ENCODE measurements at regions not wholly inside any gene's neighbourhood (a gene's known extent, or its start where the extent isn't known, plus 50 kb on each side); places are given as distances from the start of the nearest gene placed in this dataset.
"Not testable (repeated sequence)": the region's sequence is repeated elsewhere in the genome, so short reads cannot be mapped to it uniquely, and the experiment has no call there.

DNA sequence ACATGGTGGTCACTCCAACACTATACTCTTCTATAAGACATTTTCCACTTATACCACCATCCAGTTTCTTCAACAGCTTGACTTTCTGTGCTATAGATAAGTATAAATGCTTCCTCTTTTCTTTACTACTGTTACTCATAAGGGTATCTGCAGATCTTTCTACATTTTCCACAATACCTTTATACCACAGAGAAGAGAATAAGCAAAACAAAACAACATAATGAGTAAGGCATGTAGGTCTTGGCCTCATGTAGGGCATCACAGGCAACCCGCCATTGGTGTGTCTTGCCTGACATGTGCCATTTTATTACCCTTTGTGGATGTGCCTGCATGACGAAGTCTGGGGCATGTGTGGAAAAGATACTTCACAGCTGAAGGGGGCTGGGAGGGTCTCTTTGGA lies 265.3 kb upstream of the STARD13 start:
- H3K27me3 ChIP-seq (replicated peaks) = no peaks in the 10 kb centered on the region
- no peak overlapping the region for H3K27ac ChIP-seq
- TF ChIP-seq, protein P1, sequence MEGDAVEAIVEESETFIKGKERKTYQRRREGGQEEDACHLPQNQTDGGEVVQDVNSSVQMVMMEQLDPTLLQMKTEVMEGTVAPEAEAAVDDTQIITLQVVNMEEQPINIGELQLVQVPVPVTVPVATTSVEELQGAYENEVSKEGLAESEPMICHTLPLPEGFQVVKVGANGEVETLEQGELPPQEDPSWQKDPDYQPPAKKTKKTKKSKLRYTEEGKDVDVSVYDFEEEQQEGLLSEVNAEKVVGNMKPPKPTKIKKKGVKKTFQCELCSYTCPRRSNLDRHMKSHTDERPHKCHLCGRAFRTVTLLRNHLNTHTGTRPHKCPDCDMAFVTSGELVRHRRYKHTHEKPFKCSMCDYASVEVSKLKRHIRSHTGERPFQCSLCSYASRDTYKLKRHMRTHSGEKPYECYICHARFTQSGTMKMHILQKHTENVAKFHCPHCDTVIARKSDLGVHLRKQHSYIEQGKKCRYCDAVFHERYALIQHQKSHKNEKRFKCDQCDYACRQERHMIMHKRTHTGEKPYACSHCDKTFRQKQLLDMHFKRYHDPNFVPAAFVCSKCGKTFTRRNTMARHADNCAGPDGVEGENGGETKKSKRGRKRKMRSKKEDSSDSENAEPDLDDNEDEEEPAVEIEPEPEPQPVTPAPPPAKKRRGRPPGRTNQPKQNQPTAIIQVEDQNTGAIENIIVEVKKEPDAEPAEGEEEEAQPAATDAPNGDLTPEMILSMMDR (IDR thresholded peaks at IDR 0.05; ENCODE audit: low read depth, low read length, missing control alignments) = no peak
- in situ Hi-C loops (cut with HindIII; ENCODE audit: low pct_ligation_motif_present, low sequenced_read_pairs) = no loop called here
- H3K36me3 ChIP-seq (replicated peaks) = no peaks in the 10 kb centered on the region
- DNase-seq = no peak
- no peak overlapping the region for H3K4me3 ChIP-seq (ENCODE audit: low read depth, low read length)

DNA sequence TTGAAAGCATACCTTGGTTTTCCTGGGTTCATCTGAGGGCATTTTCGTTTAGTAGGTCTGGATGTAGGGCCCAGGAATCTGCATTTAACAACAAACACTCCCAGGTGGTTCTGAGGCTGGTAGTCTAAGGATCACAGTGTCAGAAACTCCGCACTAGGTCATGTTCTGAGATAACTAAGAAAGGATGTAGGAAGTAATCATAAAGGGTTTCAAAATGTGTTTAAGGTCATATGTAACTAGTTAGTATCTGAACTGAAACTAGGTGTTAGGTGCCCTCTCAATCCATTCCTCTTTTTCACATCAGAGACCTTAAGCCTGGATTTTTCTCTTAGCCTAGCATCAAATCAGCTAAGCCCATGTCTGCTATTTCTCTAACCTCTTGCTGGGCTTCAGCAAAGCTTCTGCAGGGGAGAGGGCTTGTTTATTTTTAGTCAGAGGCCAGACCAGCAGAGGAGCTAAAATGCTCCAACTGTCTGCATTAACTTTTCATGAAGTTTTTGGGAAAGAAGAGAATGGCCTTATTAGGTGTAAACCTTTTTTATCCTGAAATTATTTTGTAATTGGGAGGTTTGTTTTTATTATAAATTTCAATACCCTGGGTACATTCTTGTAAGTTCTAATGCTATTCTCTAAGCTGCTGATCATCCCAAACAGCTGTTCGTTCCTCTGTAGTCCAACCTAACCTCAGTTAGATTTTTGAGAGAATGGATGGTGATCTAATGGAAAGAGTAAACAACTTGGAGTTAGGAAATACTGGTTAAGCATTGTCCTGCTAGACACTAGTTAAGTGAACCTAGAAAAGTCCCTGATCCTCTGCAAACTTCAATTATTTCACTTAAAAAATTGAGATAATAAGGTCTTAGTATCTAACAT lies 262.8 kb upstream of the RFC3 start:
- Histone ChIP-seq H3K4me3 (ENCODE audit: low read depth, low read length) (no peak overlapping the region), H3K27me3 (replicated peaks) (no peaks in the 10 kb centered on the region), H3K36me3 (replicated peaks) (no peaks in the 10 kb centered on the region), H3K27ac (no peak overlapping the region)
- no peak for DNase-seq
- TF ChIP-seq, protein P1 (IDR thresholded peaks at IDR 0.05; ENCODE audit: low read depth, low read length, missing control alignments) = no peak
- in situ Hi-C loops (cut with HindIII; ENCODE audit: low pct_ligation_motif_present, low sequenced_read_pairs) = no loop called here

DNA sequence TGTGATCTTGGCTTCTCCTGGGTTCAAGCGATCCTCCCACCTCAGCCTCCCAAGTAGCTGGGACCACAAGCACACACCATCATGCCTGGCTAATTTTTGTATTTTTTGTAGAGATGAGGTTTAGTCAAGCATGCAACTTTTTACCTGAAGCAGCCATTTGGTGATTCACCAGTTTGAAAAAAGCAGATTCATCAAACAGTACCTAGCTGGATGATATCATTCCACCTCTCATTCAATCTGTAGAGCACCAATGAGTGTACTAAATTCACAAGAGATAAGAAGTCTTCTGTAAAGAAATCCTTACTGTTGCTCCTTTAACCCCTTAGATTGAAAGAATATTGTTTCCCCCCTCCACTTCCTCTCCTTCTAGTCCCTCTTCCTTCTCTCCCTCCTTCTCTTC lies 261.1 kb upstream of the RFC3 start:
- TF ChIP-seq, protein P1 (IDR thresholded peaks at IDR 0.05; ENCODE audit: low read depth, low read length, missing control alignments) = no peak
- no peak for DNase-seq
- Histone ChIP-seq H3K36me3 (replicated peaks) (no peaks in the 10 kb centered on the region), H3K4me3 (ENCODE audit: low read depth, low read length) (no peak overlapping the region), H3K27me3 (replicated peaks) (no peaks in the 10 kb centered on the region), H3K27ac (no peak overlapping the region)
- in situ Hi-C loops (cut with HindIII; ENCODE audit: low pct_ligation_motif_present, low sequenced_read_pairs) = no loop called here

DNA sequence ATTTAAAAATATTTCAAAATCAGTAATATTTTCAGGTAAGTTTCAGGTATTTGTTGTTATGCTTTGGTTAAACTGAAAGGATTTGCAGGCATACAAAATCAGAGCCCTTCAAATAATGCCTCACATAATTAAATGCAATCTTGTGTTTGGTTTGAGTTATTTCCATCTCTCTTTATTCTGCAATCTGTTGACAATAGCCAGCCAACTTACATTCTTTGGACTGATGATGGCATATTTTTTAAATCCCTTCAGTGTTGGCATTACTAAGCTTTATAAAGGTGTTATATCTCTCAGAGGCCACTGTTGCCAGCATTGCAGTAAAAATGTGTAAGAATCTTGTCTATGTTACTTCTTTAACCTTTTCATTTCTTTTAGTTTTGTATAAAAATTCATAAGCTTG lies 257.2 kb upstream of the RFC3 start:
- no peak overlapping the region for H3K27ac ChIP-seq
- in situ Hi-C loops (cut with HindIII; ENCODE audit: low pct_ligation_motif_present, low sequenced_read_pairs) = no loop called here
- no peak for DNase-seq

DNA sequence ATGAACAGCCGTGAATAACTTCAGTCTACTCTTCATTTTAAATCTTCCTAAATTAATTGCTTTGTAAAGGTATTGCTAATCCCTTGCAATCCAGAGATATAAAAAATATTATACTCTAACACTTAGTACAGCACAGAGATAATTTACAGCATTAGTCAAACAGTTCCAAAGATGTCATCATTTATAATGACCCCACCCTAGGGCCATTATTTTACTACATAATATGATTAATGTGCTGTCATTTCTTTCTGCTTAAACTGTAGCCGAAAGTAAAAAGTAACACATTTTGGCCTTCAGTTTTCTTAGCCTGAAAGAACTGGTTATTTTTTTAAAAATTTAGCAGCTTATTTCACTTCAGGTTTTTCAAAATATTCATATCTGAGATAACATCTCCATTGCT lies 256.3 kb upstream of the RFC3 start:
- DNase-seq = no peak
- TF ChIP-seq, protein P1 (IDR thresholded peaks at IDR 0.05; ENCODE audit: low read depth, low read length, missing control alignments) = no peak
- H3K27me3 ChIP-seq (replicated peaks) = no peaks in the 10 kb centered on the region
- in situ Hi-C loops (cut with HindIII; ENCODE audit: low pct_ligation_motif_present, low sequenced_read_pairs) = no loop called here
- H3K4me3 ChIP-seq (ENCODE audit: low read depth, low read length) = no peak overlapping the region
- no peak overlapping the region for H3K27ac ChIP-seq
- no peaks in the 10 kb centered on the region for H3K36me3 ChIP-seq (replicated peaks)

More for the DNA sequence above, 257.2 kb upstream of the RFC3 start:
- Histone ChIP-seq H3K27me3 (replicated peaks) (no peaks in the 10 kb centered on the region), H3K36me3 (replicated peaks) (no peaks in the 10 kb centered on the region), H3K4me3 (ENCODE audit: low read depth, low read length) (no peak overlapping the region)
- TF ChIP-seq, protein P1 (IDR thresholded peaks at IDR 0.05; ENCODE audit: low read depth, low read length, missing control alignments) = no peak

DNA sequence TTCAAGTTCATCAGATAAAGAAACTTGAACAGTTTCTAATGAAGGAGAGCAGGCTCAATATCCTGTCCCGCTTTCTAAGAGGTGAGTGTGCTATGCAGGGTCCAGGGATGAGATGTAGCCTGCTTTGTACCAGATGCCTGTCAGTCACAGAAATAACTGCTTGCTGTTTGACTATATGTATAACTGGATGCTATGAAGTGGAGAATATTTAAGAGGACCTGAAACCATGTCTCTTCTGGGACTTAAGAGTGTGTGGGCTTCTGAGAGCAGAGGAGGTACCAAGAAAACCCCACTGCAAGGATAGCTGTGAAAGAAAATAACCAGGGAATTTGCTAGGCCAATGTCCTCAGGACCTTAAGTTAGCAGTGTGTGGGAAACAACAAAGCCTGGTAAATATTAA lies 246.3 kb upstream of the RFC3 start:
- Histone ChIP-seq H3K4me3 (ENCODE audit: low read depth, low read length) (no peak overlapping the region), H3K27me3 (replicated peaks) (no peaks in the 10 kb centered on the region), H3K27ac (no peak overlapping the region), H3K36me3 (replicated peaks) (no peaks in the 10 kb centered on the region)
- in situ Hi-C loops (cut with HindIII; ENCODE audit: low pct_ligation_motif_present, low sequenced_read_pairs) = no loop called here
- no peak for DNase-seq
- TF ChIP-seq, protein P1 (IDR thresholded peaks at IDR 0.05; ENCODE audit: low read depth, low read length, missing control alignments) = no peak

DNA sequence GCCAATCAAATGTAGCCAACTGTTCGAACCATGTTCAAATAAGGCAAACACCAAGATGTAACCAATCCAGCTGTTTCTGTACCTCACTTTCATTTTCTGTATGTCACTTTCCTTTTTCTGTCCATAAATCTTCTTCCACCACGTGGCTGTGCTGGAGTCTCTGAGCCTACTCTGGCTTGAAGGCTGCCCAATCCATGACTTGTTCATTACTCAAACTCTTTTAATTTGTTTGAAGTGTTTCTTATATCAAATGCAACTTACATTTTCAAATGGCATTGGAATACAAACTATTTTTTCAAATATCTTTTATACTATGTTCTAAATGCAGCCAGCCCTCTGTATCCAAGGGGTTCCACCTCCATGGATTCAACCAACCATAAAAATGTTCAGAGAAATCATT lies 245.6 kb upstream of the RFC3 start:
- H3K27ac ChIP-seq; DNase-seq; in situ Hi-C loops (cut with HindIII; ENCODE audit: low pct_ligation_motif_present, low sequenced_read_pairs); H3K27me3 ChIP-seq (replicated peaks); H3K36me3 ChIP-seq (replicated peaks); H3K4me3 ChIP-seq (ENCODE audit: low read depth, low read length): not testable (repeated sequence)
